ENCODE measurements at regions not wholly inside any gene's neighbourhood (a gene's known extent, or its start where the extent isn't known, plus 50 kb on each side); places are given as distances from the start of the nearest gene placed in this dataset.
A peak's percentile ranks its signal among the peaks of the same experiment; 100 is the strongest.

DNA sequence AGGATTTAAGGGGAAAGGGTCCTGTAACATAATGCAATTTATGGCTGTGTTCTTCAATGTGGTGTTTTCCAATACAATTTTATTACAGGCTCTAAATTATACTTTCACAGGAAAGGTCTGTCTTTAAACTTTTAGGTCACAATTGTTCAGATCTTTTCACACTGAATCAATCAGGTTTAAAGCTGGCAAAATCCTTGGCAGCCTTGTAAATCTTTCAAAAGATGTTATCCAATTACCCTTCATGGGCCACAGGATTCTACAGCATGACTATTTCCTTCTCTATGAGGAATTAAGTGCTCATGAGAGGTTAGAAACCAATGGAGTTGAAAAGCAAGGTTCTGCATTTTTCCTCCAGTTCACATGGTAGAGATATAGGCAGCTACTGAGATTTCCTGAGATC lies 211.5 kb upstream of the MIR17HG start:
- no peak for TF ChIP-seq CTCF (conservative IDR thresholded peaks at IDR 0.05; ENCODE audit: low read depth)
- no peak for DNase-seq (ENCODE audit: low spot score)
- H3K27ac ChIP-seq, result no peak overlapping the region
- CTCF ChIA-PET, result interaction anchor here (0.5 kb wide), 1 partner anchor 48 kb away, joined by 4 read pairs; no protein-coding TSS in a partner anchor
- POLR2A ChIA-PET (ENCODE audit: low non-redundant PET), result no interaction called here

- POLR2A ChIA-PET (ENCODE audit: low non-redundant PET), result no interaction called here
- H3K27ac ChIP-seq, result no peak overlapping the region
- CTCF ChIA-PET, result no interaction called here
- DNase-seq (ENCODE audit: low spot score), result no peak
- TF ChIP-seq CTCF (conservative IDR thresholded peaks at IDR 0.05; ENCODE audit: low read depth), result no peak
These were observed 210.7 kb upstream of the MIR17HG start for GRCh38 chr13:91136806-91137205.

GRCh38 chr13:91139232-91139631 lies 208.3 kb upstream of the MIR17HG start:
- no peak for DNase-seq (ENCODE audit: low spot score)
- CTCF ChIA-PET, result no interaction called here
- no peak for TF ChIP-seq CTCF (conservative IDR thresholded peaks at IDR 0.05; ENCODE audit: low read depth)
- H3K27ac ChIP-seq, result no peak overlapping the region
- POLR2A ChIA-PET (ENCODE audit: low non-redundant PET), result no interaction called here

- H3K27ac ChIP-seq, result no peak overlapping the region
- no peak for TF ChIP-seq CTCF (conservative IDR thresholded peaks at IDR 0.05; ENCODE audit: low read depth)
- POLR2A ChIA-PET (ENCODE audit: low non-redundant PET), result no interaction called here
- CTCF ChIA-PET, result no interaction called here
- DNase-seq (ENCODE audit: low spot score), result no peak
These were observed 205.9 kb upstream of the MIR17HG start for GRCh38 chr13:91141543-91142061.

- TF ChIP-seq CTCF (conservative IDR thresholded peaks at IDR 0.05; ENCODE audit: low read depth), result no peak
- ChIA-PET CTCF (interaction anchor here (0.5 kb wide), 1 partner anchor 1607 kb away, joined by 3 read pairs; no protein-coding TSS in a partner anchor), POLR2A (ENCODE audit: low non-redundant PET) (no interaction called here)
- H3K27ac ChIP-seq, result no peak overlapping the region
- DNase-seq (ENCODE audit: low spot score), result peak; percentile 8
These were observed 204.9 kb upstream of the MIR17HG start for GRCh38 chr13:91142572-91142971.

GRCh38 chr13:91144054-91144453 lies 203.4 kb upstream of the MIR17HG start:
- TF ChIP-seq CTCF (conservative IDR thresholded peaks at IDR 0.05; ENCODE audit: low read depth), result no peak
- CTCF ChIA-PET, result no interaction called here

DNA sequence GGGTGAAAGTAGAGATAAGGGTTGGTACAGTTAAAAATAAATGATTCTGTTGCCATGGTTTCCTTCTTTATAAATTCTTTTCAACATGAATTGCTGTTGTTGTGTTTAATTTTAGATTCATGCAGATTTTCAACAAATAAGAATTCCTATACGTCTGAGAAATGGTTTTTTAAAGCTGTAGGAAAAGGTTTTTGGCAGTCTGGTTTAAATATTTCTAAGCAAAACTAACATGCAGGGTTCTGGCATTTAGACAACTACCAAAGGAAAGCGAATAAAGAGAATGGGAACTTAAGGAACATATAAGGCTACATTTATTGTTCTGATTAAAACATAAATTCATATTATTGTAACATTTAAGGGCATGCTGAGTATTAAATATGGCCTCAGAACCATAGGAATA lies 203.0 kb upstream of the MIR17HG start:
- TF ChIP-seq CTCF (conservative IDR thresholded peaks at IDR 0.05; ENCODE audit: low read depth), result no peak
- DNase-seq (ENCODE audit: low spot score), result no peak
- ChIA-PET POLR2A (ENCODE audit: low non-redundant PET) (no interaction called here), CTCF (no interaction called here)
- no peak overlapping the region for H3K27ac ChIP-seq

More at GRCh38 chr13:91144054-91144453, 203.4 kb upstream of the MIR17HG start:
- POLR2A ChIA-PET (ENCODE audit: low non-redundant PET), result no interaction called here
- no peak overlapping the region for H3K27ac ChIP-seq
- DNase-seq (ENCODE audit: low spot score), result no peak

All from RWPE1 (cell line).